MG63 (cell line): ENCODE measurements at regions not wholly inside any gene's neighbourhood (a gene's known extent, or its start where the extent isn't known, plus 50 kb on each side); places are given as distances from the start of the nearest gene placed in this dataset.

Experiments
- DNase-seq: peaks from one replicate; pipeline ENCODE4 v3.0.0-alpha.2; 2020
- H3K27me3 ChIP-seq: fragments of 250-450 bp; sonication (Bioruptor Pico); 2 replicates; pipeline ENCODE4 v1.5.1; 2020; ENCODE audit warnings: mild to moderate bottlenecking, moderate library complexity
- H3K36me3 ChIP-seq: fragments of 250-450 bp; sonication (Bioruptor Pico); 2 replicates; pipeline ENCODE4 v1.5.1; 2020; ENCODE audit warnings: mild to moderate bottlenecking, moderate library complexity
- H3K4me3 ChIP-seq: fragments of 250-450 bp; sonication (Bioruptor Pico); 2 replicates; pipeline ENCODE4 v1.5.1; 2020; ENCODE audit warnings: mild to moderate bottlenecking, moderate library complexity
- H3K9me3 ChIP-seq: fragments of 250-450 bp; sonication (Bioruptor Pico); 2 replicates; pipeline ENCODE4 v1.5.1; 2020; ENCODE audit warnings: mild to moderate bottlenecking, moderate library complexity

GRCh38 chr10:31611161-31611560 lies 292.1 kb downstream of the ZEB1 start:
- no peak for DNase-seq
- no peaks in the 10 kb centered on the region for H3K27me3 ChIP-seq
- H3K9me3 ChIP-seq, result peaks cover 4% of the 10 kb centered on the region
- H3K36me3 ChIP-seq, result no peaks in the 10 kb centered on the region
- no peak overlapping the region for H3K4me3 ChIP-seq

GRCh38 chr10:31607481-31607880 lies 288.5 kb downstream of the ZEB1 start:
- DNase-seq, result no peak
- Histone ChIP-seq H3K9me3 (no peaks in the 10 kb centered on the region), H3K36me3 (no peaks in the 10 kb centered on the region), H3K27me3 (no peaks in the 10 kb centered on the region), H3K4me3 (no peak overlapping the region)

GRCh38 chr10:31606841-31607240 lies 287.8 kb downstream of the ZEB1 start:
- Histone ChIP-seq H3K36me3 (no peaks in the 10 kb centered on the region), H3K9me3 (no peaks in the 10 kb centered on the region), H3K4me3 (no peak overlapping the region), H3K27me3 (no peaks in the 10 kb centered on the region)
- DNase-seq, result no peak

GRCh38 chr10:31605861-31606525 lies 287.0 kb downstream of the ZEB1 start:
- Histone ChIP-seq H3K4me3 (no peak overlapping the region), H3K36me3 (no peaks in the 10 kb centered on the region), H3K27me3 (no peaks in the 10 kb centered on the region), H3K9me3 (no peaks in the 10 kb centered on the region)
- DNase-seq, result no peak

- Histone ChIP-seq H3K9me3 (no peaks in the 10 kb centered on the region), H3K36me3 (no peaks in the 10 kb centered on the region), H3K27me3 (no peaks in the 10 kb centered on the region), H3K4me3 (no peak overlapping the region)
- DNase-seq, result no peak
Measured at GRCh38 chr10:31605426-31605825, 286.4 kb downstream of the ZEB1 start.

- Histone ChIP-seq H3K27me3 (no peaks in the 10 kb centered on the region), H3K4me3 (no peak overlapping the region), H3K9me3 (no peaks in the 10 kb centered on the region), H3K36me3 (no peaks in the 10 kb centered on the region)
- no peak for DNase-seq
Measured at GRCh38 chr10:31604646-31605170, 285.7 kb downstream of the ZEB1 start.

- peak overlapping the region; percentile 74 for H3K4me3 ChIP-seq
- H3K36me3 ChIP-seq, result no peaks in the 10 kb centered on the region
- H3K27me3 ChIP-seq, result no peaks in the 10 kb centered on the region
- no peaks in the 10 kb centered on the region for H3K9me3 ChIP-seq
- no peak for DNase-seq
Measured at GRCh38 chr10:31604096-31604495, 285.1 kb downstream of the ZEB1 start.

GRCh38 chr10:31603235-31604087 lies 284.4 kb downstream of the ZEB1 start:
- no peaks in the 10 kb centered on the region for H3K9me3 ChIP-seq
- no peaks in the 10 kb centered on the region for H3K36me3 ChIP-seq
- H3K27me3 ChIP-seq, result no peaks in the 10 kb centered on the region
- peak overlapping the region; percentile 74 for H3K4me3 ChIP-seq
- peak; percentile 98 for DNase-seq

GRCh38 chr10:31602541-31603234 lies 283.7 kb downstream of the ZEB1 start:
- peak; percentile 92 for DNase-seq
- Histone ChIP-seq H3K27me3 (no peaks in the 10 kb centered on the region), H3K4me3 (peak overlapping the region; percentile 74), H3K36me3 (no peaks in the 10 kb centered on the region), H3K9me3 (no peaks in the 10 kb centered on the region)

- H3K4me3 ChIP-seq, result no peak overlapping the region
- H3K9me3 ChIP-seq, result no peaks in the 10 kb centered on the region
- H3K27me3 ChIP-seq, result no peaks in the 10 kb centered on the region
- no peak for DNase-seq
- H3K36me3 ChIP-seq, result no peaks in the 10 kb centered on the region
Measured at GRCh38 chr10:31601136-31601535, 282.1 kb downstream of the ZEB1 start.

- Histone ChIP-seq H3K36me3 (no peaks in the 10 kb centered on the region), H3K4me3 (no peak overlapping the region), H3K9me3 (no peaks in the 10 kb centered on the region), H3K27me3 (no peaks in the 10 kb centered on the region)
- DNase-seq, result no peak
Measured at GRCh38 chr10:31599626-31600504, 280.8 kb downstream of the ZEB1 start.

GRCh38 chr10:31596765-31597164 lies 277.7 kb downstream of the ZEB1 start:
- H3K4me3 ChIP-seq, result no peak overlapping the region
- peaks cover 1% of the 10 kb centered on the region for H3K9me3 ChIP-seq
- DNase-seq, result no peak
- no peaks in the 10 kb centered on the region for H3K27me3 ChIP-seq
- no peaks in the 10 kb centered on the region for H3K36me3 ChIP-seq

GRCh38 chr10:31595992-31596391 lies 277.0 kb downstream of the ZEB1 start:
- no peak for DNase-seq
- peaks cover 9% of the 10 kb centered on the region for H3K9me3 ChIP-seq
- H3K36me3 ChIP-seq, result no peaks in the 10 kb centered on the region
- H3K4me3 ChIP-seq, result no peak overlapping the region
- H3K27me3 ChIP-seq, result no peaks in the 10 kb centered on the region

GRCh38 chr10:31594347-31594873 lies 275.4 kb downstream of the ZEB1 start:
- Histone ChIP-seq H3K4me3 (no peak overlapping the region), H3K27me3 (no peaks in the 10 kb centered on the region), H3K36me3 (no peaks in the 10 kb centered on the region), H3K9me3 (peaks cover 9% of the 10 kb centered on the region)
- DNase-seq, result no peak

GRCh38 chr10:31593124-31593523 lies 274.1 kb downstream of the ZEB1 start:
- Histone ChIP-seq H3K4me3 (no peak overlapping the region), H3K27me3 (no peaks in the 10 kb centered on the region), H3K36me3 (no peaks in the 10 kb centered on the region), H3K9me3 (peaks cover 9% of the 10 kb centered on the region)
- DNase-seq, result no peak

GRCh38 chr10:31591569-31591968 lies 272.6 kb downstream of the ZEB1 start:
- DNase-seq, result no peak
- H3K36me3 ChIP-seq, result no peaks in the 10 kb centered on the region
- no peak overlapping the region for H3K4me3 ChIP-seq
- no peaks in the 10 kb centered on the region for H3K27me3 ChIP-seq
- H3K9me3 ChIP-seq, result peaks cover 9% of the 10 kb centered on the region
